ENCODE measurements at regions not wholly inside any gene's neighbourhood (a gene's known extent, or its start where the extent isn't known, plus 50 kb on each side); places are given as distances from the start of the nearest gene placed in this dataset.
"Not testable (repeated sequence)": the region's sequence is repeated elsewhere in the genome, so short reads cannot be mapped to it uniquely, and the experiment has no call there.

- DNase-seq (ENCODE audit: low read depth); H3K4me3 ChIP-seq (ENCODE audit: low read length): not testable (repeated sequence)
Observed at GRCh38 chr1:25171013-25171412, 61.3 kb downstream of the SYF2 start.

GRCh38 chr1:25170439-25170838 lies 61.9 kb downstream of the SYF2 start:
- no peak for TF ChIP-seq CTCF (conservative IDR thresholded peaks at IDR 0.05; ENCODE audit: low read depth, low read length)
- H3K4me3 ChIP-seq (ENCODE audit: low read length), result no peak overlapping the region
- no peak for DNase-seq (ENCODE audit: low read depth)

- DNase-seq (ENCODE audit: low read depth), result no peak
- no peak for TF ChIP-seq CTCF (conservative IDR thresholded peaks at IDR 0.05; ENCODE audit: low read depth, low read length)
- no peak overlapping the region for H3K4me3 ChIP-seq (ENCODE audit: low read length)
Observed at GRCh38 chr1:25169610-25170009, 62.7 kb downstream of the SYF2 start.

- no peak for DNase-seq (ENCODE audit: low read depth)
- no peak for TF ChIP-seq CTCF (conservative IDR thresholded peaks at IDR 0.05; ENCODE audit: low read depth, low read length)
- H3K4me3 ChIP-seq (ENCODE audit: low read length), result no peak overlapping the region
Observed at GRCh38 chr1:25169168-25169567, 63.1 kb downstream of the SYF2 start.

- no peak for DNase-seq (ENCODE audit: low read depth)
- TF ChIP-seq CTCF (conservative IDR thresholded peaks at IDR 0.05; ENCODE audit: low read depth, low read length), result no peak
Observed at GRCh38 chr1:25168193-25169071, 63.9 kb downstream of the SYF2 start.

GRCh38 chr1:25167269-25168192 lies 64.8 kb downstream of the SYF2 start:
- no peak overlapping the region for H3K4me3 ChIP-seq (ENCODE audit: low read length)
- no peak for TF ChIP-seq CTCF (conservative IDR thresholded peaks at IDR 0.05; ENCODE audit: low read depth, low read length)
- DNase-seq (ENCODE audit: low read depth), result no peak

More at GRCh38 chr1:25168193-25169071, 63.9 kb downstream of the SYF2 start:
- no peak overlapping the region for H3K4me3 ChIP-seq (ENCODE audit: low read length)

GRCh38 chr1:25166847-25167246 lies 65.5 kb downstream of the SYF2 start:
- DNase-seq (ENCODE audit: low read depth), result no peak
- H3K4me3 ChIP-seq (ENCODE audit: low read length), result no peak overlapping the region
- no peak for TF ChIP-seq CTCF (conservative IDR thresholded peaks at IDR 0.05; ENCODE audit: low read depth, low read length)
